Upper lobe of left lung (tissue), 4 donors: ENCODE measurements at regions not wholly inside any gene's neighbourhood (a gene's known extent, or its start where the extent isn't known, plus 50 kb on each side); places are given as distances from the start of the nearest gene placed in this dataset.

Experiments used
- CTCF ChIP-seq, 6 experiments: fragments of 450-650 bp in 4 of 6; fragments of 200-600 bp in 2 of 6; sonication (generic) in 2 of 6; IDR thresholded peaks; one replicate each; pipeline ENCODE4 v1.5.1; 2016 to 2019; ENCODE audit warnings: antibody characterized with exemption in 6 of 6
- EP300 ChIP-seq, 4 donors: sonication (generic); formaldehyde crosslinking; IDR thresholded peaks; one replicate each; pipeline ENCODE4 v1.5.1; 2017; ENCODE audit warnings: antibody characterized with exemption in 4 of 4, control low read depth in 2 of 4

- TF ChIP-seq EP300 (IDR thresholded peaks at IDR 0.05), result no peak
- TF ChIP-seq CTCF (IDR thresholded peaks at IDR 0.05), result no peak
Measured at GRCh38 chr4:54940996-54941865, 184.2 kb downstream of the KDR start.
